Vagina (tissue), 2 donors: ENCODE measurements at regions not wholly inside any gene's neighbourhood (a gene's known extent, or its start where the extent isn't known, plus 50 kb on each side); places are given as distances from the start of the nearest gene placed in this dataset.

Experiments
- DNase-seq, 2 donors: peaks; one replicate each; pipeline ENCODE4 v3.0.0-alpha.2; 2017; ENCODE audit errors: extremely low spot score in 2 of 2
- H3K27ac ChIP-seq: fragments of 200-600 bp; sonication (generic); one replicate; pipeline ENCODE4 v1.5.1; 2019
- H3K27me3 ChIP-seq: fragments of 200-600 bp; sonication (generic); one replicate; pipeline ENCODE4 v1.5.1; 2019
- H3K36me3 ChIP-seq, 2 donors: fragments of 200-600 bp; sonication (generic); one replicate each; pipeline ENCODE4 v1.5.1; 2017 to 2019
- H3K4me1 ChIP-seq: fragments of 200-600 bp; sonication (generic); one replicate; pipeline ENCODE4 v1.5.1; 2019
- H3K4me3 ChIP-seq, 2 donors: fragments of 200-600 bp; sonication (generic); 1 replicate in 1 of 2; 2 replicates in 1 of 2; pipeline ENCODE4 v1.5.1; 2016 to 2019
- H3K9me3 ChIP-seq: fragments of 200-600 bp; sonication (generic); one replicate; pipeline ENCODE4 v1.5.1; 2019
- POLR2A ChIP-seq, 2 donors: fragments of 450-650 bp; IDR thresholded peaks; one replicate each; pipeline ENCODE4 v1.6.1; 2017; ENCODE audit warnings: antibody characterized with exemption in 2 of 2, mild to moderate bottlenecking in 2 of 2, moderate library complexity in 2 of 2
- POLR2AphosphoS5 ChIP-seq, 2 donors: sonication (generic); formaldehyde crosslinking; IDR thresholded peaks; one replicate each; pipeline ENCODE4 v1.9.0; 2017; ENCODE audit warnings: antibody characterized with exemption in 2 of 2, mild to moderate bottlenecking in 2 of 2, low read depth in 1 of 2; ENCODE audit not compliant: insufficient read depth in 1 of 2
- intact Hi-C: fragments of 100-400 bp; cut with DNase I; formaldehyde crosslinking; loops from one replicate; pipeline ENCODE4 v1.15.1; 2023
- TF ChIP-seq, protein P1 (sequence below), 3 experiments: fragments of 450-650 bp in 2 of 3; fragments of 200-600 bp in 1 of 3; sonication (generic) in 1 of 3; IDR thresholded peaks; one replicate each; pipeline ENCODE4 v1.5.1; 2017 to 2019; ENCODE audit warnings: antibody characterized with exemption in 3 of 3, mild to moderate bottlenecking in 2 of 3, moderate library complexity in 2 of 3

DNA sequence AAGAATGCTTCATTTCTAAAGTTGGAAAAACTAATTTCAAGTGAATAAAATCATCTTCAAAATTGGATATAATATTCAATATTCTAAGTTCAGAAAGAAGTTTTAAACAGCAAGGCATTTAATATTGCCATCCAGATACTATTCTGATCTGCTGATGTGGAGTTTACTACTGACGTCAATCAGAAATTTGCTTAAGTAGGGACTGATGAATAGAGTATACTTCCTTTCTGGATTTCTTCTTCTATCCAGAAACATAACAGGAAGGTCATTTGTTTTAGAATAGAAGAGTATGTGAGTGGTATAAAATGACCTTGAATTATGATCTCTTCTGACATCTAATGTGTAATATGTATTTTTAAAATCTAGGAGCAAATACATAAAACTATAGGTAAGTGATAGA, 308.1 kb upstream of the ADGRL2 start:
- H3K4me1 ChIP-seq: no peaks in the 10 kb centered on the region
- no peaks in the 10 kb centered on the region for H3K9me3 ChIP-seq
- no peaks in the 10 kb centered on the region for H3K36me3 ChIP-seq
- no peak overlapping the region for H3K27ac ChIP-seq
- DNase-seq: no peak
- intact Hi-C loops: no loop called here
- no peak for TF ChIP-seq POLR2AphosphoS5 (IDR thresholded peaks at IDR 0.05; ENCODE audit: insufficient read depth in 1 of 2, low read depth in 1 of 2)
- TF ChIP-seq POLR2A (IDR thresholded peaks at IDR 0.05): no peak
- TF ChIP-seq, protein P1, sequence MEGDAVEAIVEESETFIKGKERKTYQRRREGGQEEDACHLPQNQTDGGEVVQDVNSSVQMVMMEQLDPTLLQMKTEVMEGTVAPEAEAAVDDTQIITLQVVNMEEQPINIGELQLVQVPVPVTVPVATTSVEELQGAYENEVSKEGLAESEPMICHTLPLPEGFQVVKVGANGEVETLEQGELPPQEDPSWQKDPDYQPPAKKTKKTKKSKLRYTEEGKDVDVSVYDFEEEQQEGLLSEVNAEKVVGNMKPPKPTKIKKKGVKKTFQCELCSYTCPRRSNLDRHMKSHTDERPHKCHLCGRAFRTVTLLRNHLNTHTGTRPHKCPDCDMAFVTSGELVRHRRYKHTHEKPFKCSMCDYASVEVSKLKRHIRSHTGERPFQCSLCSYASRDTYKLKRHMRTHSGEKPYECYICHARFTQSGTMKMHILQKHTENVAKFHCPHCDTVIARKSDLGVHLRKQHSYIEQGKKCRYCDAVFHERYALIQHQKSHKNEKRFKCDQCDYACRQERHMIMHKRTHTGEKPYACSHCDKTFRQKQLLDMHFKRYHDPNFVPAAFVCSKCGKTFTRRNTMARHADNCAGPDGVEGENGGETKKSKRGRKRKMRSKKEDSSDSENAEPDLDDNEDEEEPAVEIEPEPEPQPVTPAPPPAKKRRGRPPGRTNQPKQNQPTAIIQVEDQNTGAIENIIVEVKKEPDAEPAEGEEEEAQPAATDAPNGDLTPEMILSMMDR (IDR thresholded peaks at IDR 0.05): no peak
- H3K4me3 ChIP-seq: no peak overlapping the region
- H3K27me3 ChIP-seq: no peaks in the 10 kb centered on the region

DNA sequence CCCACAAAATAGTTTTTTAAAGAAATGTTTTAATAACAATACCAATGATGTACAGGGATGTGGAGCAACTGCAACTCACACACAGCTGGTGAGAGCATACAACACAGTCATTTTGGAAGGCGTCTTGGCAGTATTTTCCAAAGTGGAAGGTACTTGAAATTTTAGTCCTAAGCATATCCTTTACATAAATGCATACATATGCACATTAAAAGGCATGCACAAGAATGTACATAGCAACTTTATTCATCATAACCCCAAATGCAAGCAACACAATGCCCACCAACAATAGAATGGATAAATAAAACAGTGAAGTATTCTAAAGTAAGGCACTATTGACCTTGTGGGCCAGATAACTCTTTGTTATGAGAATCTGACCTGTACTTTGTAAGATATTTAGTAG, 310.1 kb upstream of the ADGRL2 start:
- Histone ChIP-seq H3K27me3 (no peaks in the 10 kb centered on the region), H3K4me1 (no peaks in the 10 kb centered on the region), H3K27ac (no peak overlapping the region), H3K36me3 (no peaks in the 10 kb centered on the region), H3K9me3 (no peaks in the 10 kb centered on the region), H3K4me3 (no peak overlapping the region)
- TF ChIP-seq, protein P1 (IDR thresholded peaks at IDR 0.05): no peak
- no peak for DNase-seq
- intact Hi-C loops: no loop called here

DNA sequence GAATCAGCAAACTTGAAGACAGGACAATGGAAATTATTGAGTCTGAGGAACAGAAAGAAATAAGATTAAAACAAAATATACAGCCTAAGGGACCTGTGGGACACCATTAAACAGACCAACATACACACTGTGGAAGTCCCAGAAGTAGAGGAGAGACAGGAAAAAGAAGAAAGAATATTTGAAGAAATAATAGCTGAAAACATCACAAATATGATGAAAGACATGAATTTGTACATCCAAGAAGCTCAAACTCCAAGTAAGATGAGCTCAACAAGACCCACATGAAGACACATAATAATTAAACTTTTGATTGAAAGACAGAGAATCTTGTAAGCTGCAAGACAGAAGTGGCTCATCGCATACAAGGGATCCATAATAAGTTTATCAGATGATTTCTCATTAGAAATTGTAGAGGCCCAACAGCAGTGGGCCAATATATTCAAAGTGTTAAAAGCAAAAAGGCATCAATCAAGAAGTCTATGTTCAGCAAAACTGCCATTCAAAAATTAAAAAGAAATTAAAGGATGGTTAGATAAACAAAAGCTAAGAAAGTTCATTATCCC, 311.3 kb upstream of the ADGRL2 start:
- Histone ChIP-seq H3K4me3 (no peak overlapping the region), H3K4me1 (no peaks in the 10 kb centered on the region), H3K36me3 (no peaks in the 10 kb centered on the region), H3K27ac (no peak overlapping the region), H3K9me3 (no peaks in the 10 kb centered on the region), H3K27me3 (no peaks in the 10 kb centered on the region)
- no peak for DNase-seq
- intact Hi-C loops: no loop called here
- TF ChIP-seq POLR2AphosphoS5 (IDR thresholded peaks at IDR 0.05; ENCODE audit: insufficient read depth in 1 of 2, low read depth in 1 of 2) (no peak), POLR2A (IDR thresholded peaks at IDR 0.05) (no peak)
- TF ChIP-seq, protein P1 (IDR thresholded peaks at IDR 0.05): no peak

DNA sequence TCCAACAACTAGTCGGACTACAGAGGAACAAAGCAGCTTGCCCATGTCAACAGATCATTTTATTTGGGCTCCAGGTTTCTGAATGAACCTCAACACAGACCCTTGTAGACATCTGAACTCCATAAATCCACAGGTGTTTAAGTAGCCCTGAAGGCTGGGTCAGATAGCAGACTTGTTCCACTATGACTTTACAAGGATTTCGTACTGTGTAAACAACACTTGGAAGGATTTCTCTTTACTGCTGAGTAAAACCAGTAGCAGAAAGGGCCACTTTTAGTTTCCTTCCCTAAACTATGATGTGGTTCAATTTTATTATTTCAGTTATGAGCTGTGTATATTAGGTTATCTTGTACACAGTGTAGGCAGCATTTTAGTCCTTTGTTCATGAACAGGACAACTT, 316.4 kb upstream of the ADGRL2 start:
- Histone ChIP-seq H3K4me1 (no peaks in the 10 kb centered on the region), H3K4me3 (no peak overlapping the region), H3K27me3 (no peaks in the 10 kb centered on the region), H3K9me3 (no peaks in the 10 kb centered on the region), H3K27ac (no peak overlapping the region), H3K36me3 (no peaks in the 10 kb centered on the region)
- intact Hi-C loops: no loop called here
- TF ChIP-seq POLR2A (IDR thresholded peaks at IDR 0.05) (no peak), POLR2AphosphoS5 (IDR thresholded peaks at IDR 0.05; ENCODE audit: insufficient read depth in 1 of 2, low read depth in 1 of 2) (no peak)
- TF ChIP-seq, protein P1 (IDR thresholded peaks at IDR 0.05): no peak
- no peak for DNase-seq

DNA sequence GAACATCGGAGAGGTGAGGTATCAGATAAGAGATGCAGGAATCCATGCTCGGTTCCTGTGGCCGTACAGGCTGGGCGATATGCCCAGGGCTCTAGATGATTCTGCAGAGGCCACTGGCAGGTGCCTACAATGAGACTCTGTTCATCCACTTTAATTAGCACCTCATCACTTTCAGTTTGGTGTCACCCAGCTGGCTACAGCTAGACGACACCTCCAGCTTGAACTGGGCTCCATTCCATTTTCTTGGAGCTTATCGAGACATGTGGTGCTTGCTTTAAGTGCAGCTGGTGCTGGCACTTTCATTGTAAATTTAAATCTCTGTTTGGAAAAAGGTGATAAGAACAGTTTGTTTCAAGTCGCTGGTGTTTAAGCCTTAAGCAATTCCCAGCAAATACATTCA, 322.5 kb upstream of the ADGRL2 start:
- Histone ChIP-seq H3K36me3 (no peaks in the 10 kb centered on the region), H3K27ac (no peak overlapping the region), H3K27me3 (no peaks in the 10 kb centered on the region), H3K4me1 (no peaks in the 10 kb centered on the region), H3K4me3 (no peak overlapping the region), H3K9me3 (no peaks in the 10 kb centered on the region)
- TF ChIP-seq POLR2AphosphoS5 (IDR thresholded peaks at IDR 0.05; ENCODE audit: insufficient read depth in 1 of 2, low read depth in 1 of 2) (no peak), POLR2A (IDR thresholded peaks at IDR 0.05) (no peak)
- TF ChIP-seq, protein P1 (IDR thresholded peaks at IDR 0.05): no peak
- intact Hi-C loops: no loop called here
- DNase-seq: no peak
